ENCODE measurements at regions not wholly inside any gene's neighbourhood (a gene's known extent, or its start where the extent isn't known, plus 50 kb on each side); places are given as distances from the start of the nearest gene placed in this dataset.

DNA sequence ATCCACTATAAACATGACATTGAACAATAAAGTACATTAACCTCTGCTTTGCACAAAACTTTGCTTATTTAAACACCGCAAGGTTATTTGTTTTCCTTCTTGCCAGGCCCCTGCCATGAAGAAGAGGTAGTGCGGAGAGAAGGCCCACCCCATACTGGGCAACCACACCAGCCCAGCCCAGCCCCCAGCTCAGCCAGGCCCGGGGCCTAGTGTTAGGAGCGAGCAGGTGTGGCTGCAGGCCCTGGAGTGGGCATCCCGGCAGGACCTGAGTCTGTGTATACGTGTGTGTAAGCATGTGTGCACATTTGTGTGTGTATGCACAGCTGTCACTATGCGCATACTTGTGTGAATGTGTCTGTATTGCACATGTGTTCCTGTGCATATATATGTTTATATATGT, 90.4 kb upstream of the MVB12B start:
- intact Hi-C loops (cut with DNase I) = no loop called here
- ATAC-seq = no peak
- H3K27ac ChIP-seq = no peak overlapping the region
- no peaks in the 10 kb centered on the region for H3K36me3 ChIP-seq
- TF ChIP-seq POLR2A (IDR thresholded peaks at IDR 0.05) = no peak
- TF ChIP-seq, protein P1, sequence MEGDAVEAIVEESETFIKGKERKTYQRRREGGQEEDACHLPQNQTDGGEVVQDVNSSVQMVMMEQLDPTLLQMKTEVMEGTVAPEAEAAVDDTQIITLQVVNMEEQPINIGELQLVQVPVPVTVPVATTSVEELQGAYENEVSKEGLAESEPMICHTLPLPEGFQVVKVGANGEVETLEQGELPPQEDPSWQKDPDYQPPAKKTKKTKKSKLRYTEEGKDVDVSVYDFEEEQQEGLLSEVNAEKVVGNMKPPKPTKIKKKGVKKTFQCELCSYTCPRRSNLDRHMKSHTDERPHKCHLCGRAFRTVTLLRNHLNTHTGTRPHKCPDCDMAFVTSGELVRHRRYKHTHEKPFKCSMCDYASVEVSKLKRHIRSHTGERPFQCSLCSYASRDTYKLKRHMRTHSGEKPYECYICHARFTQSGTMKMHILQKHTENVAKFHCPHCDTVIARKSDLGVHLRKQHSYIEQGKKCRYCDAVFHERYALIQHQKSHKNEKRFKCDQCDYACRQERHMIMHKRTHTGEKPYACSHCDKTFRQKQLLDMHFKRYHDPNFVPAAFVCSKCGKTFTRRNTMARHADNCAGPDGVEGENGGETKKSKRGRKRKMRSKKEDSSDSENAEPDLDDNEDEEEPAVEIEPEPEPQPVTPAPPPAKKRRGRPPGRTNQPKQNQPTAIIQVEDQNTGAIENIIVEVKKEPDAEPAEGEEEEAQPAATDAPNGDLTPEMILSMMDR (IDR thresholded peaks at IDR 0.05) = no peak
- no peak overlapping the region for H3K4me3 ChIP-seq
- 93% methylated on average over 5 of the region's 7 CpGs for WGBS (ENCODE audit: insufficient coverage, low coverage, low lambda C conversion rate, missing lambda C conversion rate)
- H3K9me3 ChIP-seq = no peaks in the 10 kb centered on the region
- no peaks in the 10 kb centered on the region for H3K4me1 ChIP-seq
- no peak for DNase-seq
- H3K27me3 ChIP-seq = no peaks in the 10 kb centered on the region

GRCh38 chr9:126238415-126238814, 88.2 kb upstream of the MVB12B start:
- TF ChIP-seq, protein P1 (IDR thresholded peaks at IDR 0.05) = no peak
- no peak for TF ChIP-seq POLR2A (IDR thresholded peaks at IDR 0.05)
- Histone ChIP-seq H3K4me3 (no peak overlapping the region), H3K27ac (no peak overlapping the region), H3K9me3 (no peaks in the 10 kb centered on the region), H3K36me3 (no peaks in the 10 kb centered on the region), H3K4me1 (no peaks in the 10 kb centered on the region), H3K27me3 (no peaks in the 10 kb centered on the region)
- ATAC-seq = no peak
- WGBS (ENCODE audit: insufficient coverage, low coverage, low lambda C conversion rate, missing lambda C conversion rate) = 100% methylated on average over 1 of the region's 2 CpGs
- DNase-seq = no peak
- intact Hi-C loops (cut with DNase I) = no loop called here

DNA sequence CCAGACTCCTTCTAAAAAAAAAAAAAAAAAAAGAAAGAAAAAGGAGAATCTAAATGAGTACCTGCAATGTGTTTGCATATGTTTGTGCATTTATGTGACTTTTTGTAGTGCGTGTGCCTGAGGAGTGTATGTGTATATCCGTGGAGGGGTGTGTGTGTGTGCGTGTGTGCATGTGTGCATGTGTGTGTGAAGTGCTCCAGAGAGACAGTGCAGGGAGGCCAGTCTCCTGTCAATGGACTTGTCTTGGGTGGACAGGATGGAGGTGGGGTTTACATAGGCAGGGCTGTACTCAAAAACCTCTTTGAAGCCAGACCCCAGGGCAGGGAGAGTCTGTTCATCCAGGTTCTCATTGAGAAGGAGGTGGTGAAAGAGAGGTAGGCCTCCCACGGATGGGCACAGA, 87.1 kb upstream of the MVB12B start:
- Histone ChIP-seq H3K4me1 (no peaks in the 10 kb centered on the region), H3K36me3 (no peaks in the 10 kb centered on the region), H3K4me3 (no peak overlapping the region), H3K9me3 (peaks cover 0 to 7% (median 0%) of the 10 kb centered on the region in 4 donors), H3K27ac (no peak overlapping the region), H3K27me3 (no peaks in the 10 kb centered on the region)
- intact Hi-C loops (cut with DNase I) = no loop called here
- no peak for ATAC-seq
- TF ChIP-seq, protein P1 (IDR thresholded peaks at IDR 0.05) = no peak
- no peak for DNase-seq
- WGBS (ENCODE audit: insufficient coverage, low coverage, low lambda C conversion rate, missing lambda C conversion rate) = 86% methylated on average over 4 of the region's 4 CpGs

DNA sequence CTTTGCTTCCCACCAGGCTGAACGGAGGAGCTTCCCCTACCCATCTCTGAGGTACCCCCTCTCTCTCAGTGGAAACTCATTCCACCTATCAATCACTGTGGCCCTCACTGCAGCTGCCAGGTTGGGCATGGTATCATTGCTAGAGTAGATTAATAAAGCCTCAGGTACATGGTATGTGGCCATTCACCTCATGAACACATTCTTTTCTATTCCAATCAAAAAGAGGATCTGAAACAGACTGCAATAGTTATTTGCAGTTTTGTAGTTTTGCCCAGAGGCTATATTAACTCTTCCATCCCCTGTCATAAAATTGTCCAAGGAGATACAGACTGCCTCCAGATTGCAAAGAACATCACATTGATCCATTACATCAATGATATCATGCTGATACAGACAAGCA, 85.8 kb upstream of the MVB12B start:
- intact Hi-C loops (cut with DNase I) = no loop called here
- Histone ChIP-seq H3K4me3 (no peak overlapping the region), H3K4me1 (no peaks in the 10 kb centered on the region), H3K27me3 (no peaks in the 10 kb centered on the region), H3K27ac (no peak overlapping the region), H3K36me3 (no peaks in the 10 kb centered on the region), H3K9me3 (peaks cover 0 to 7% (median 0%) of the 10 kb centered on the region in 4 donors)
- DNase-seq (no peak), ATAC-seq (no peak)
- WGBS (ENCODE audit: insufficient coverage, low coverage, low lambda C conversion rate, missing lambda C conversion rate) = 56% methylated on average over 1 of the region's 1 CpG
- TF ChIP-seq POLR2A (IDR thresholded peaks at IDR 0.05) = no peak
- TF ChIP-seq, protein P1 (IDR thresholded peaks at IDR 0.05) = no peak

DNA sequence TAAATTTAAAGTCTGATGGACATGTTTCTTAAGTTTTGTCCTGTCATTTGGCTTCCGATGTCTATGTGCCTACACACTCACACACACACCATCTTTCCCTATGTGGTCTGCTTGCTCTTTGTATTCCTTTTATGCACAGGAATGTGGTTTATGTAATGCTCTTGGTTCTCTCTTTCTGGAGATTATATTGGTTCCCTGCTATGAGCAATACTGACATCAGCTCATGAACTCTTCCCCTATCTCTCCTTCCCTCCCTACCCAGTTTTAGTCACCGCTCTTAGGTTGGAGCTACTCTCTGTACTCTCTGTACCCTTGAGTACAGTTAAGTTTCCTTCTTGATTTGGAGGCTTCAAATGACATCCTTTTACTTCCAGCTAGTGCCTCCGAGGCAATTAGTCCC, 77.9 kb upstream of the MVB12B start:
- WGBS (ENCODE audit: insufficient coverage, low coverage, low lambda C conversion rate, missing lambda C conversion rate) = 82% methylated on average over 3 of the region's 3 CpGs
- intact Hi-C loops (cut with DNase I) = no loop called here
- no peaks in the 10 kb centered on the region for H3K36me3 ChIP-seq

More for the DNA sequence above, 77.9 kb upstream of the MVB12B start:
- Histone ChIP-seq H3K27ac (no peak overlapping the region), H3K27me3 (no peaks in the 10 kb centered on the region), H3K4me1 (no peaks in the 10 kb centered on the region), H3K4me3 (no peak overlapping the region), H3K9me3 (peaks cover 0 to 5% (median 0%) of the 10 kb centered on the region in 4 donors)
- DNase-seq = no peak
- TF ChIP-seq POLR2A (IDR thresholded peaks at IDR 0.05) = no peak
- TF ChIP-seq, protein P1 (IDR thresholded peaks at IDR 0.05) = no peak
- no peak for ATAC-seq

Measured in right lobe of liver (tissue), 6 donors.